GM12878 (cell line): ENCODE measurements at regions not wholly inside any gene's neighbourhood (a gene's known extent, or its start where the extent isn't known, plus 50 kb on each side); places are given as distances from the start of the nearest gene placed in this dataset.

ENCODE experiments used
- ATAC-seq: fragments of 200-7000 bp; cut with Tn5 transposase; 3 replicates; pipeline ENCODE4 v1.9.1; 2020; ENCODE audit warnings: mild to moderate bottlenecking, moderate library complexity
- BruUV-seq: library from RNA; stranded (reverse); fragments of 400-500 nt; replicated peaks from 2 replicates; lab custom pipeline; 2021; lab: Mats Ljungman, UMichigan
- CTCF ChIA-PET: fragments of 300-600 bp; sonication (Branson Sonifier 250); formaldehyde crosslinking; extraction: SDS; loops from one replicate; lab custom pipeline; 2021; ENCODE audit warnings: inconsistent platforms; lab: Yijun Ruan, JAX
- POLR2A ChIA-PET: fragments of 350-600 bp; formaldehyde crosslinking; extraction: SDS; loops from one replicate; lab custom pipeline; 2021; ENCODE audit warnings: inconsistent platforms; lab: Charles Lee
- RAD21 ChIA-PET: fragments of 300-600 bp; sonication (Branson Sonifier 250); formaldehyde crosslinking; loops from one replicate; lab custom pipeline; 2023; ENCODE audit warnings: antibody characterized with exemption; ENCODE audit not compliant: unreplicated experiment; lab: Charles Lee
- SMC1A ChIA-PET: fragments of 300-600 bp; sonication (Branson Sonifier 250); formaldehyde crosslinking; loops from one replicate; lab custom pipeline; 2023; ENCODE audit not compliant: unreplicated experiment, uncharacterized antibody; lab: Charles Lee
- DNase-seq: peaks from one replicate; pipeline ENCODE4 v3.0.0-alpha.2; 2011; ENCODE audit warnings: low read depth, low spot score
- FAIRE-seq: peaks from 3 replicates; lab custom pipeline; 2011; peaks lifted over from hg19 to GRCh38; lab: Jason Lieb, UNC
- H2AFZ ChIP-seq: 2 replicates; pipeline ENCODE4 v1.6.0; 2011; ENCODE audit warnings: low read depth, low read length, control low read depth; ENCODE audit not compliant: control insufficient read depth
- H3K27ac ChIP-seq: 2 replicates; pipeline ENCODE4 v1.5.1; 2011; ENCODE audit warnings: control low read depth; ENCODE audit not compliant: control insufficient read depth, insufficient read depth
- H3K27me3 ChIP-seq, 2 experiments: replicated peaks in 1 of 2; 2 replicates each; pipeline versions ENCODE4 v1.6.0 to v1.6.1; 2011; ENCODE audit warnings: low read length in 1 of 2; ENCODE audit not compliant: control insufficient read depth in 2 of 2, insufficient read depth in 2 of 2
- H3K36me3 ChIP-seq, 2 experiments: 2 replicates each; pipeline ENCODE4 v1.5.1; 2011; ENCODE audit warnings: low read length in 1 of 2; ENCODE audit not compliant: control insufficient read depth in 2 of 2, insufficient read depth in 2 of 2
- H3K4me1 ChIP-seq: 2 replicates; pipeline ENCODE4 v1.6.1; 2011; ENCODE audit warnings: mild to moderate bottlenecking, low read length, moderate library complexity, mixed read lengths; ENCODE audit not compliant: control insufficient read depth, insufficient read depth
- H3K4me2 ChIP-seq: 2 replicates; pipeline ENCODE4 v1.6.0; 2011; ENCODE audit warnings: control low read depth; ENCODE audit not compliant: control insufficient read depth, insufficient read depth
- H3K4me3 ChIP-seq: fragments of 200-600 bp; sonication (generic); 2 replicates; pipeline ENCODE4 v1.5.1; 2016
- H3K79me2 ChIP-seq: 2 replicates; pipeline ENCODE4 v1.6.0; 2011; ENCODE audit warnings: low read length; ENCODE audit not compliant: control insufficient read depth, insufficient read depth
- H3K9ac ChIP-seq: 2 replicates; pipeline ENCODE4 v1.8.0; 2011; ENCODE audit warnings: low read length, control low read depth, mixed read lengths; ENCODE audit not compliant: control insufficient read depth, insufficient read depth
- H3K9me3 ChIP-seq: replicated peaks from 3 replicates; pipeline ENCODE4 v1.5.1; 2011; ENCODE audit warnings: mild to moderate bottlenecking, low read length; ENCODE audit not compliant: control insufficient read depth, insufficient read depth
- H4K20me1 ChIP-seq: 2 replicates; pipeline ENCODE4 v1.6.0; 2011; ENCODE audit not compliant: control insufficient read depth, insufficient read depth
- EGR1 ChIP-seq, 2 experiments: IDR thresholded peaks; 1 replicate in 1 of 2; 2 replicates in 1 of 2; pipeline ENCODE4 v1.6.1; 2011 to 2012; ENCODE audit warnings: low read depth in 2 of 2, low read length in 2 of 2, borderline replicate concordance in 1 of 2, mild to moderate bottlenecking in 1 of 2, moderate library complexity in 1 of 2
- MEF2B ChIP-seq: fragments of 450-650 bp; IDR thresholded peaks from 2 replicates; pipeline ENCODE4 v1.6.1; 2018; ENCODE audit warnings: mild to moderate bottlenecking, moderate library complexity; ENCODE audit not compliant: partially characterized antibody, poor library complexity, severe bottlenecking
- TBL1XR1 ChIP-seq: IDR thresholded peaks from 2 replicates; pipeline ENCODE4 v1.6.1; 2012; ENCODE audit warnings: low read depth, low read length, improper control_type of control experiment
- ZNF207 ChIP-seq: fragments of 450-650 bp; IDR thresholded peaks from 2 replicates; pipeline ENCODE4 v1.6.1; 2014; ENCODE audit warnings: antibody characterized with exemption, mild to moderate bottlenecking, borderline replicate concordance
- ZNF384 ChIP-seq: IDR thresholded peaks from 2 replicates; pipeline ENCODE4 v1.6.1; 2012; ENCODE audit warnings: low read depth, mild to moderate bottlenecking, low read length, improper control_type of control experiment, borderline replicate concordance
- WGBS: methylation state at CpG from one replicate; pipeline ENCODE4 v1.1.6; 2016; ENCODE audit warnings: low lambda C conversion rate; ENCODE audit not compliant: insufficient replicate concordance, insufficient coverage; ENCODE audit errors: missing lambda C conversion rate; 5-methylcytosine and 5-hydroxymethylcytosine counted together
- in situ Hi-C: fragments of 300-500 bp; cut with MboI; formaldehyde crosslinking; loops from 9 replicates; pipeline ENCODE4 v1.14.3; 2018; ENCODE audit warnings: mixed read lengths
- intact Hi-C: fragments of 100-400 bp; cut with micrococcal nuclease; formaldehyde crosslinking; loops from one replicate; pipeline ENCODE4 v1.14.2; 2022; ENCODE audit not compliant: unreplicated experiment
- TF ChIP-seq, protein P1 (sequence below): fragments of 450-650 bp; formaldehyde crosslinking; IDR thresholded peaks from 2 replicates; pipeline ENCODE4 v1.4.0; 2020; ENCODE audit warnings: mild to moderate bottlenecking, moderate library complexity
- TF ChIP-seq, protein P2 (sequence below): IDR thresholded peaks from 2 replicates; pipeline ENCODE4 v1.6.1; 2012; ENCODE audit warnings: low read depth, low read length, improper control_type of control experiment
- TF ChIP-seq, protein P3 (sequence below): fragments of 450-650 bp; IDR thresholded peaks from 2 replicates; pipeline ENCODE4 v1.6.1; 2017; ENCODE audit warnings: mild to moderate bottlenecking, moderate library complexity

DNA sequence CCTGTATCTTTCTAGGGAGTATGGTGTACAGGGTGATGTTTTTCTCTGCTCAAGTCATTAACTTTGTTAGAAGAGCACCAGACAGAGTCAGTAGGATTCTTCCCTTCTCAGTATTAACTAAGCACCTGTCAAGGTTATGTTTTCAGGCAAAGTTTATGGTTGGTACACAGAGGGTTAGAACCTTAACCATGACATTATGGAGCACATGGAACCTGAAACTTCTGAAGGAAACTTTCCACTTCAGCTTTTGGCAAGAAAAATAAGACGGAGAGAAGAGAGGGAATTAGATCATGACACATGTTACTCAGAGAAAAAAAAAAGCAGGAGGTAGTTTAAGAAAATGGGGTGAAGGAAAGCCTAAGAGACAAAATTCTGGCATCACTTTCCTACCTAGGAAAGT lies 112.9 kb upstream of the PDE7B start:
- intact Hi-C loops (no loop called here), in situ Hi-C loops (no loop called here)
- ATAC-seq: no peak
- Histone ChIP-seq H3K36me3 (no peaks in the 10 kb centered on the region), H3K4me2 (no peak overlapping the region), H3K27me3 (no peaks in the 10 kb centered on the region), H3K9ac (no peak overlapping the region), H3K79me2 (no peaks in the 10 kb centered on the region), H3K4me3 (no peak overlapping the region), H2AFZ (no peak overlapping the region), H3K4me1 (no peaks in the 10 kb centered on the region), H3K27ac (no peak overlapping the region), H4K20me1 (no peaks in the 10 kb centered on the region), H3K9me3 (no peaks in the 10 kb centered on the region)
- DNase-seq: no peak
- 20% methylated on average over 1 of the region's 1 CpG for WGBS
- TF ChIP-seq TBL1XR1 (no peak), ZNF207 (no peak), ZNF384 (no peak), MEF2B (no peak), EGR1 (IDR thresholded peaks at IDR 0.05; ENCODE audit: borderline replicate concordance in 1 of 2, low read depth in 2 of 2, low read length in 2 of 2) (no peak)
- TF ChIP-seq, protein P1, sequence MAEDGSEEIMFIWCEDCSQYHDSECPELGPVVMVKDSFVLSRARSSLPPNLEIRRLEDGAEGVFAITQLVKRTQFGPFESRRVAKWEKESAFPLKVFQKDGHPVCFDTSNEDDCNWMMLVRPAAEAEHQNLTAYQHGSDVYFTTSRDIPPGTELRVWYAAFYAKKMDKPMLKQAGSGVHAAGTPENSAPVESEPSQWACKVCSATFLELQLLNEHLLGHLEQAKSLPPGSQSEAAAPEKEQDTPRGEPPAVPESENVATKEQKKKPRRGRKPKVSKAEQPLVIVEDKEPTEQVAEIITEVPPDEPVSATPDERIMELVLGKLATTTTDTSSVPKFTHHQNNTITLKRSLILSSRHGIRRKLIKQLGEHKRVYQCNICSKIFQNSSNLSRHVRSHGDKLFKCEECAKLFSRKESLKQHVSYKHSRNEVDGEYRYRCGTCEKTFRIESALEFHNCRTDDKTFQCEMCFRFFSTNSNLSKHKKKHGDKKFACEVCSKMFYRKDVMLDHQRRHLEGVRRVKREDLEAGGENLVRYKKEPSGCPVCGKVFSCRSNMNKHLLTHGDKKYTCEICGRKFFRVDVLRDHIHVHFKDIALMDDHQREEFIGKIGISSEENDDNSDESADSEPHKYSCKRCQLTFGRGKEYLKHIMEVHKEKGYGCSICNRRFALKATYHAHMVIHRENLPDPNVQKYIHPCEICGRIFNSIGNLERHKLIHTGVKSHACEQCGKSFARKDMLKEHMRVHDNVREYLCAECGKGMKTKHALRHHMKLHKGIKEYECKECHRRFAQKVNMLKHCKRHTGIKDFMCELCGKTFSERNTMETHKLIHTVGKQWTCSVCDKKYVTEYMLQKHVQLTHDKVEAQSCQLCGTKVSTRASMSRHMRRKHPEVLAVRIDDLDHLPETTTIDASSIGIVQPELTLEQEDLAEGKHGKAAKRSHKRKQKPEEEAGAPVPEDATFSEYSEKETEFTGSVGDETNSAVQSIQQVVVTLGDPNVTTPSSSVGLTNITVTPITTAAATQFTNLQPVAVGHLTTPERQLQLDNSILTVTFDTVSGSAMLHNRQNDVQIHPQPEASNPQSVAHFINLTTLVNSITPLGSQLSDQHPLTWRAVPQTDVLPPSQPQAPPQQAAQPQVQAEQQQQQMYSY: no peak
- TF ChIP-seq, protein P2, sequence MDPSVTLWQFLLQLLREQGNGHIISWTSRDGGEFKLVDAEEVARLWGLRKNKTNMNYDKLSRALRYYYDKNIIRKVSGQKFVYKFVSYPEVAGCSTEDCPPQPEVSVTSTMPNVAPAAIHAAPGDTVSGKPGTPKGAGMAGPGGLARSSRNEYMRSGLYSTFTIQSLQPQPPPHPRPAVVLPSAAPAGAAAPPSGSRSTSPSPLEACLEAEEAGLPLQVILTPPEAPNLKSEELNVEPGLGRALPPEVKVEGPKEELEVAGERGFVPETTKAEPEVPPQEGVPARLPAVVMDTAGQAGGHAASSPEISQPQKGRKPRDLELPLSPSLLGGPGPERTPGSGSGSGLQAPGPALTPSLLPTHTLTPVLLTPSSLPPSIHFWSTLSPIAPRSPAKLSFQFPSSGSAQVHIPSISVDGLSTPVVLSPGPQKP: no peak
- TF ChIP-seq, protein P3, sequence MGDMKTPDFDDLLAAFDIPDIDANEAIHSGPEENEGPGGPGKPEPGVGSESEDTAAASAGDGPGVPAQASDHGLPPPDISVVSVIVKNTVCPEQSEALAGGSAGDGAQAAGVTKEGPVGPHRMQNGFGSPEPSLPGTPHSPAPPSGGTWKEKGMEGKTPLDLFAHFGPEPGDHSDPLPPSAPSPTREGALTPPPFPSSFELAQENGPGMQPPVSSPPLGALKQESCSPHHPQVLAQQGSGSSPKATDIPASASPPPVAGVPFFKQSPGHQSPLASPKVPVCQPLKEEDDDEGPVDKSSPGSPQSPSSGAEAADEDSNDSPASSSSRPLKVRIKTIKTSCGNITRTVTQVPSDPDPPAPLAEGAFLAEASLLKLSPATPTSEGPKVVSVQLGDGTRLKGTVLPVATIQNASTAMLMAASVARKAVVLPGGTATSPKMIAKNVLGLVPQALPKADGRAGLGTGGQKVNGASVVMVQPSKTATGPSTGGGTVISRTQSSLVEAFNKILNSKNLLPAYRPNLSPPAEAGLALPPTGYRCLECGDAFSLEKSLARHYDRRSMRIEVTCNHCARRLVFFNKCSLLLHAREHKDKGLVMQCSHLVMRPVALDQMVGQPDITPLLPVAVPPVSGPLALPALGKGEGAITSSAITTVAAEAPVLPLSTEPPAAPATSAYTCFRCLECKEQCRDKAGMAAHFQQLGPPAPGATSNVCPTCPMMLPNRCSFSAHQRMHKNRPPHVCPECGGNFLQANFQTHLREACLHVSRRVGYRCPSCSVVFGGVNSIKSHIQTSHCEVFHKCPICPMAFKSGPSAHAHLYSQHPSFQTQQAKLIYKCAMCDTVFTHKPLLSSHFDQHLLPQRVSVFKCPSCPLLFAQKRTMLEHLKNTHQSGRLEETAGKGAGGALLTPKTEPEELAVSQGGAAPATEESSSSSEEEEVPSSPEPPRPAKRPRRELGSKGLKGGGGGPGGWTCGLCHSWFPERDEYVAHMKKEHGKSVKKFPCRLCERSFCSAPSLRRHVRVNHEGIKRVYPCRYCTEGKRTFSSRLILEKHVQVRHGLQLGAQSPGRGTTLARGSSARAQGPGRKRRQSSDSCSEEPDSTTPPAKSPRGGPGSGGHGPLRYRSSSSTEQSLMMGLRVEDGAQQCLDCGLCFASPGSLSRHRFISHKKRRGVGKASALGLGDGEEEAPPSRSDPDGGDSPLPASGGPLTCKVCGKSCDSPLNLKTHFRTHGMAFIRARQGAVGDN: no peak
- RAD21 ChIA-PET: no interaction called here
- BruUV-seq: no TSS peak
- SMC1A ChIA-PET: no interaction called here
- CTCF ChIA-PET: interaction anchor here (1.0 to 1.4 kb wide), 2 partner anchors 171 to 198 kb away, joined by 3 to 5 read pairs; no protein-coding TSS in a partner anchor
- FAIRE-seq: no peak
- POLR2A ChIA-PET: no interaction called here
